Mesendoderm (in vitro differentiated cells): ENCODE measurements at regions not wholly inside any gene's neighbourhood (a gene's known extent, or its start where the extent isn't known, plus 50 kb on each side); places are given as distances from the start of the nearest gene placed in this dataset.

Experiments
- DNase-seq: peaks from one replicate; pipeline ENCODE4 v3.0.0; 2013
- H2AK5ac ChIP-seq: 2 replicates; pipeline ENCODE4 v1.6.1; 2013; ENCODE audit warnings: low read length, inconsistent platforms
- H2BK120ac ChIP-seq: 2 replicates; pipeline ENCODE4 v1.6.1; 2013; ENCODE audit warnings: low read depth, mild to moderate bottlenecking, low read length, moderate library complexity, mixed read lengths
- H2BK15ac ChIP-seq: replicated peaks from 2 replicates; pipeline ENCODE4 v1.6.1; 2013; ENCODE audit warnings: low read depth, mild to moderate bottlenecking, moderate library complexity
- H2BK5ac ChIP-seq: 2 replicates; pipeline ENCODE4 v1.6.1; 2013; ENCODE audit warnings: low read length, inconsistent platforms
- H3K18ac ChIP-seq: 2 replicates; pipeline ENCODE4 v1.6.1; 2013; ENCODE audit warnings: mild to moderate bottlenecking, low read length, mixed read lengths
- H3K23ac ChIP-seq: one replicate; pipeline ENCODE4 v1.6.1; 2013; ENCODE audit warnings: low read length
- H3K27ac ChIP-seq: 2 replicates; pipeline ENCODE4 v1.5.1; 2013; ENCODE audit warnings: low read depth, mild to moderate bottlenecking, inconsistent platforms, low read length, moderate library complexity
- H3K27me3 ChIP-seq: 2 replicates; pipeline ENCODE4 v1.6.1; 2013; ENCODE audit warnings: low read length, control low read depth, mild to moderate bottlenecking, inconsistent platforms; ENCODE audit not compliant: insufficient read depth, poor library complexity
- H3K36me3 ChIP-seq: 2 replicates; pipeline ENCODE4 v1.6.1; 2013; ENCODE audit warnings: low read length, inconsistent platforms; ENCODE audit not compliant: control insufficient read depth, insufficient read depth
- H3K4ac ChIP-seq: one replicate; pipeline ENCODE4 v1.6.1; 2013; ENCODE audit warnings: low read depth, mild to moderate bottlenecking, low read length, moderate library complexity
- H3K4me1 ChIP-seq: 2 replicates; pipeline ENCODE4 v1.6.1; 2013; ENCODE audit warnings: low read depth, low read length, inconsistent platforms; ENCODE audit not compliant: control insufficient read depth
- H3K4me2 ChIP-seq: 2 replicates; pipeline ENCODE4 v1.6.1; 2013; ENCODE audit warnings: low read length
- H3K4me3 ChIP-seq: 2 replicates; pipeline ENCODE4 v1.5.1; 2013; ENCODE audit warnings: mild to moderate bottlenecking, low read length
- H3K56ac ChIP-seq: one replicate; pipeline ENCODE4 v1.6.1; 2013; ENCODE audit warnings: low read length
- H3K79me1 ChIP-seq: 2 replicates; pipeline ENCODE4 v1.6.1; 2013; ENCODE audit warnings: low read length, inconsistent platforms
- H3K79me2 ChIP-seq: 2 replicates; pipeline ENCODE4 v1.6.1; 2013; ENCODE audit warnings: mild to moderate bottlenecking, low read length; ENCODE audit not compliant: control insufficient read depth, insufficient read depth
- H3K9ac ChIP-seq: 2 replicates; pipeline ENCODE4 v1.6.1; 2013; ENCODE audit warnings: low read length, inconsistent platforms
- H4K5ac ChIP-seq: one replicate; pipeline ENCODE4 v1.6.1; 2013; ENCODE audit warnings: low read length
- H4K8ac ChIP-seq: one replicate; pipeline ENCODE4 v1.6.1; 2013; ENCODE audit warnings: low read depth, mild to moderate bottlenecking, control low read depth, low read length, moderate library complexity
- WGBS: extraction: QIAGEN DNeasy Blood & Tissue Kit; methylation state at CpG from one replicate; pipeline ENCODE4 v1.1.7; 2013; ENCODE audit warnings: low lambda C conversion rate, missing lambda C conversion rate; ENCODE audit not compliant: insufficient coverage; ENCODE audit errors: extremely low coverage; 5-methylcytosine and 5-hydroxymethylcytosine counted together

DNA sequence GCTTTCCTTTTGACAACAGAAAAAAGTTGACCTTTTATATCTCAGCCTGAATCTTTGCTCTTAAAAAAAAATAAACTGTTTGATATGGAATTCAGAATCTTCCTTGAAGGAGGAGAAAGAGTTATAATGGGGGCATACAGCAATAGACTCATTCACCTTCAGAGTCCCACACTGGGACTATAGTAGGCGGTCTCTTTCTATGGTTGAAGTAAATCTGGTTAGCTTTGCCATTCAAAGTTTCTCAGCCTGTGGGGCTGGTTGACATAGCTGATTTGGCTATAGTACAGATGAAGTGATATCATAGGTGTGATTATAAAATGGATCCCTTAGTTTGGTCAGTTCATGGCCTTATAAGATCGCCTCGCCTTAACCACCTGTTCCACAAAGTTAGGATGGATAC lies 156.2 kb downstream of the SH2D1A start:
- H3K18ac ChIP-seq = no peak overlapping the region
- H3K56ac ChIP-seq = no peak overlapping the region
- H2AK5ac ChIP-seq = no peak overlapping the region
- H4K5ac ChIP-seq = no peak overlapping the region
- no peak overlapping the region for H3K4me3 ChIP-seq
- no peak overlapping the region for H4K8ac ChIP-seq
- DNase-seq = no peak
- H3K36me3 ChIP-seq = no peaks in the 10 kb centered on the region
- WGBS = no CpG with 5 or more reads among the region's 3 CpGs
- no peak overlapping the region for H3K9ac ChIP-seq
- H2BK120ac ChIP-seq = no peak overlapping the region
- no peaks in the 10 kb centered on the region for H3K79me1 ChIP-seq
- H3K27me3 ChIP-seq = no peaks in the 10 kb centered on the region
- H3K4ac ChIP-seq = no peak overlapping the region
- no peak overlapping the region for H2BK15ac ChIP-seq
- no peaks in the 10 kb centered on the region for H3K4me1 ChIP-seq
- H3K4me2 ChIP-seq = no peak overlapping the region
- H3K79me2 ChIP-seq = no peaks in the 10 kb centered on the region
- no peak overlapping the region for H2BK5ac ChIP-seq
- no peak overlapping the region for H3K27ac ChIP-seq
- no peak overlapping the region for H3K23ac ChIP-seq

DNA sequence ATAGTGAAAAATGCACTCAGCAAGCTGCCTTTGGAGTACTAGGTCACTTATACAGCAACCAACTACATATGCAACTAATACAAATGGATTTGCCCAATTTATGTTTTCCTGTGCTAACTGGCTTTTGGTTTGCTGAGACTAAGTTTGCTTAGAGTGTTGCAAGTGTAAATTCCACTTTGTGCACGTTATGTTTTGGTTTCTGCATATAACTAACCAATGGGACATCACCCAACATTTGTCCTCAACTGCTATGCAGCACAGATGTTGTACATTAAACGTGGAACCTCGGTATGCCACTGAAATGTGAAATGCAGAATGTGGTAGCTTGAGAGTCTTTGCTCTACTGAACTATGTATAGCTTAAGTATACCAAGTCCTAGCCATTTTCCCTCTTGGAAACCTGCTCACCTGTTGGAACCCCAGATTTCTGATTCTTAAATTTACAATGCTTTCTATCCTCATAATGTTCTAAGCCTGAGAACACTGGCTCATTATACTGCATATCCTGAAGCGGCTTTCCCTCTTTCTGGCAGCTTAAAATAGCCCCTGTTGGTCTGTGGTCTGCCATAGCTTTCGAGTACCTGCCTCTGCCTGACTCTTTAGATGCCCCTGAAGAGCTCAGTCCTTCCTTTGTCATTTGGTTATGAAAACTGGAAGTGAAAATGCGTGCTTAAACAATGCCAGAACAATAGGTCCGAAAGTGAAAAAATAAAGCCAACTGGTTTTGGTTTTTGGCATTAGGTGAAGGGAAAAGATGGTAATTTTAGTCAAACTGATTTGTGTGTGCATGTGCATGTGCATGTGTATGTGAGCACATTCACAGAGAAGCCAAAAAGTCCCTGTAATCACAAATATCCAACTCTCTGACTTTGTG lies 158.0 kb downstream of the SH2D1A start:
- WGBS = no CpG with 5 or more reads among the region's 7 CpGs
- H2BK5ac ChIP-seq = no peak overlapping the region
- no peaks in the 10 kb centered on the region for H3K79me2 ChIP-seq
- H3K79me1 ChIP-seq = no peaks in the 10 kb centered on the region
- no peak overlapping the region for H3K4ac ChIP-seq
- no peak overlapping the region for H3K56ac ChIP-seq
- H3K4me1 ChIP-seq = no peaks in the 10 kb centered on the region
- no peak overlapping the region for H2BK15ac ChIP-seq
- no peak overlapping the region for H3K27ac ChIP-seq
- no peak overlapping the region for H3K23ac ChIP-seq
- DNase-seq = no peak
- no peak overlapping the region for H4K5ac ChIP-seq
- H3K4me2 ChIP-seq = no peak overlapping the region
- H3K9ac ChIP-seq = no peak overlapping the region
- no peaks in the 10 kb centered on the region for H3K27me3 ChIP-seq
- H2AK5ac ChIP-seq = no peak overlapping the region
- no peak overlapping the region for H4K8ac ChIP-seq
- H2BK120ac ChIP-seq = no peak overlapping the region
- H3K36me3 ChIP-seq = no peaks in the 10 kb centered on the region
- no peak overlapping the region for H3K18ac ChIP-seq
- H3K4me3 ChIP-seq = no peak overlapping the region

DNA sequence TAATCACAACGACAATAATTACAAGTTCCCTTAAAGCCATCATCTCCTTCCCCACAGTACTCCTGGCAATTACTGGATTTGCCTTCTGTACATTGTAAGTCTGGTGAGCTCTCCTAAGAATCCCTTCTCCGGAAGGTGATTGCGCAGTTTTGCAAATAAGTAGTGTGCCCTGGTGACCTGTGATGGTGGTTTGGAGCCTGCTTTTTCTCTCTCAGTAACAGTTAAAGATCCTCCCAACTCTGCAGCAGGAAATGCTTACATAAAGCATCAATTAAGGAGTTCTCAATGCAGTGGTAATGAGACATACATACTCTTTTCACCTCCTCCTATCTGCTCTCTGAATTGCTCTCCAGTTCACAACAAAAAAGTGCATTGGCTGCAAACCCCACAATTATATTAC lies 159.7 kb downstream of the SH2D1A start:
- Histone ChIP-seq H3K27ac (no peak overlapping the region), H3K4ac (no peak overlapping the region), H4K8ac (no peak overlapping the region), H2BK5ac (no peak overlapping the region), H3K36me3 (no peaks in the 10 kb centered on the region), H3K79me1 (no peaks in the 10 kb centered on the region), H3K79me2 (no peaks in the 10 kb centered on the region), H3K4me2 (no peak overlapping the region), H3K9ac (no peak overlapping the region), H4K5ac (no peak overlapping the region), H3K23ac (no peak overlapping the region), H3K27me3 (no peaks in the 10 kb centered on the region), H2BK15ac (no peak overlapping the region), H2BK120ac (no peak overlapping the region), H3K4me1 (no peaks in the 10 kb centered on the region), H3K18ac (no peak overlapping the region), H2AK5ac (no peak overlapping the region), H3K4me3 (no peak overlapping the region), H3K56ac (no peak overlapping the region)
- DNase-seq = no peak
- WGBS = no CpG with 5 or more reads among the region's 3 CpGs

DNA sequence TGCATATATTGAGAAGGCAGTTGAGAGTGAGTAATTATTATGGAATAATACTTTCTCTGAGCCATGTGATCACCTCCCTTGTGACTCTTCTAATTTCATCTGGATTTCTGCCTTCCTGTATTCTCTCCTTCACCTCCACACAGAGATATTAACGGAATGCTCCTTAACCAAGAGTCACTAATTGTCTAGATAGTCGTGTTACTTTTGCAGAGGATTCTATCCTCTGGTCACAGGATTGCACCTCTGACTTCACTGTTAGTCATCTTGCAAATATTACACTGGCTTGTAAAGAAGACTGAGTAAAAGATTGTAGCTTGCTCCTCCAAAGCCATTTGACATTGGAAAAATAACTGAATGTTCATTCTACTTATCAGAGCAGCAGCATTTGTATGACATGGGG lies 160.9 kb downstream of the SH2D1A start:
- DNase-seq = no peak

DNA sequence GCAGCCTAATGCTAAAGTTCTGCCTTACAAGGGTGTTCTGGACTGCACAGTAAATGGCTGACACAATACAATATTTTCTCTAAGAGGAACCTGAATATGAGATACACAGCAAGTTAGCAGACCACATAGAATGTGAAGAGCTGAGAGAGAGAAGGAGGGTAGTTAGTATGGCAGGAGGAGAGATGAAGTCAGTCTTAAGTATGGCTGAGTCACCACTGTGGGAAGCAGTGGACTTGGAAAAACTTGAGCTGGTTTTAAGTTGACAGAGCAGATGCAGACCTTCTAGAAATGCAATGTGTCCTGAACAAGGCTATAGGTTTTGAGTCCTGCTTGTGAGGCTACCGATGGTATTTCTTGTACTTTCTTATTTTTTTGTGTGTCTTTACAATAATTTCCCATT lies 172.5 kb downstream of the SH2D1A start:
- no peak overlapping the region for H3K9ac ChIP-seq
- no peak overlapping the region for H3K23ac ChIP-seq
- no peaks in the 10 kb centered on the region for H3K36me3 ChIP-seq
- H3K4ac ChIP-seq = no peak overlapping the region
- no peak overlapping the region for H2BK5ac ChIP-seq
- no peak overlapping the region for H2BK15ac ChIP-seq
- H4K8ac ChIP-seq = no peak overlapping the region
- no peak overlapping the region for H3K18ac ChIP-seq
- DNase-seq = no peak
- no peak overlapping the region for H3K4me2 ChIP-seq
- H3K79me1 ChIP-seq = no peaks in the 10 kb centered on the region
- no peak overlapping the region for H3K27ac ChIP-seq
- H3K79me2 ChIP-seq = no peaks in the 10 kb centered on the region
- no peaks in the 10 kb centered on the region for H3K4me1 ChIP-seq
- H4K5ac ChIP-seq = no peak overlapping the region
- no peaks in the 10 kb centered on the region for H3K27me3 ChIP-seq
- no peak overlapping the region for H2AK5ac ChIP-seq
- no peak overlapping the region for H3K56ac ChIP-seq
- H3K4me3 ChIP-seq = no peak overlapping the region
- WGBS = no CpG with 5 or more reads among the region's 1 CpG
- H2BK120ac ChIP-seq = no peak overlapping the region

More for the DNA sequence above, 160.9 kb downstream of the SH2D1A start:
- no peak overlapping the region for H3K4me2 ChIP-seq
- H2BK15ac ChIP-seq = no peak overlapping the region
- H3K56ac ChIP-seq = no peak overlapping the region
- H4K5ac ChIP-seq = no peak overlapping the region
- H3K27ac ChIP-seq = no peak overlapping the region
- no peak overlapping the region for H2BK5ac ChIP-seq
- no peak overlapping the region for H2AK5ac ChIP-seq
- H3K18ac ChIP-seq = no peak overlapping the region
- H3K4me1 ChIP-seq = no peaks in the 10 kb centered on the region
- no peaks in the 10 kb centered on the region for H3K79me2 ChIP-seq
- H3K36me3 ChIP-seq = no peaks in the 10 kb centered on the region
- no CpG with 5 or more reads among the region's 2 CpGs for WGBS
- H3K79me1 ChIP-seq = no peaks in the 10 kb centered on the region
- no peak overlapping the region for H2BK120ac ChIP-seq
- no peak overlapping the region for H3K4ac ChIP-seq
- H4K8ac ChIP-seq = no peak overlapping the region
- H3K23ac ChIP-seq = no peak overlapping the region
- no peak overlapping the region for H3K4me3 ChIP-seq
- no peaks in the 10 kb centered on the region for H3K27me3 ChIP-seq
- no peak overlapping the region for H3K9ac ChIP-seq

DNA sequence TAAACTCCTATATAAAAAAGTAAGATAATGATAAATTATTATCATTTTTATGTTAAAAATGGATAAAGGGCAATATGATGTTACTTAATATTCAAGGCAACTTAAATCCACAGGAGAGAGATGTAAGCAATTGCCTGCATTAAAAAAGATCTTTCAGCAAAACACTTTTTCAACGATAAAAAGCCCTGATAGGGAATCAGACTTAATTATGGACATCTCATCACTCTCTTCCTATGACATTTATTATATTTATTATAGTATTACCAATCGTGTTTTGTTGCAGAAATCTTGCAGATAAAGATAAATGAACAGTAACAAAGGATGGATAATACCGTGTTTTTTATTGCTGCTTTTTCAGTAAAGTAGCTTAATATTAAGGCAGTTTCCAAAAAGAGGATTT lies 178.5 kb downstream of the SH2D1A start:
- Histone ChIP-seq H3K9ac (no peak overlapping the region), H4K5ac (no peak overlapping the region), H4K8ac (no peak overlapping the region), H3K36me3 (no peaks in the 10 kb centered on the region), H3K79me1 (no peaks in the 10 kb centered on the region), H2AK5ac (no peak overlapping the region), H3K56ac (no peak overlapping the region), H3K23ac (no peak overlapping the region), H3K18ac (no peak overlapping the region), H2BK5ac (no peak overlapping the region), H3K4me2 (no peak overlapping the region), H2BK15ac (no peak overlapping the region), H3K4me3 (no peak overlapping the region), H3K79me2 (no peaks in the 10 kb centered on the region), H3K4ac (no peak overlapping the region), H3K27ac (no peak overlapping the region), H3K4me1 (no peaks in the 10 kb centered on the region), H3K27me3 (no peaks in the 10 kb centered on the region), H2BK120ac (no peak overlapping the region)
- no peak for DNase-seq
- WGBS = no CpG with 5 or more reads among the region's 3 CpGs
